CD4-positive, alpha-beta T cell (primary cell): ENCODE measurements at regions not wholly inside any gene's neighbourhood (a gene's known extent, or its start where the extent isn't known, plus 50 kb on each side); places are given as distances from the start of the nearest gene placed in this dataset.

ENCODE experiments used
- ATAC-seq: fragments of 200-7000 bp; cut with Tn5 transposase; one replicate; pipeline ENCODE4 v1.10.0; 2022; ENCODE audit warnings: mild to moderate bottlenecking; ENCODE audit not compliant: poor library complexity
- CTCF ChIA-PET: fragments of 350-600 bp; sonication (Branson Sonifier 250); formaldehyde crosslinking; loops from one replicate; lab custom pipeline; 2021; ENCODE audit warnings: antibody characterized with exemption, inconsistent platforms; lab: Charles Lee
- POLR2A ChIA-PET: fragments of 350-600 bp; sonication (Branson Sonifier 250); formaldehyde crosslinking; loops from one replicate; lab custom pipeline; 2021; ENCODE audit warnings: antibody characterized with exemption, inconsistent platforms; lab: Charles Lee
- DNase-seq, 14 experiments: peaks; one replicate each; pipeline ENCODE4 v3.0.0-alpha.2; 2013 to 2020; ENCODE audit warnings: mixed read lengths in 2 of 14
- H3K27ac ChIP-seq, 2 donors: one replicate each; pipeline versions ENCODE4 v1.5.1 to v1.7.0; 2013; ENCODE audit warnings: low read length in 2 of 2, low read depth in 1 of 2, mild to moderate bottlenecking in 1 of 2
- H3K27me3 ChIP-seq, 2 experiments: 1 replicate in 1 of 2; 2 replicates in 1 of 2; pipeline versions ENCODE4 v1.6.1 to v1.7.0; 2013; ENCODE audit warnings: low read length in 2 of 2, control low read depth in 1 of 2, mild to moderate bottlenecking in 1 of 2, moderate library complexity in 1 of 2; ENCODE audit not compliant: insufficient read depth in 2 of 2, control insufficient read depth in 1 of 2
- H3K36me3 ChIP-seq: one replicate; pipeline ENCODE4 v1.6.1; 2013; ENCODE audit warnings: low read length, control low read depth; ENCODE audit not compliant: insufficient read depth
- H3K4me1 ChIP-seq: one replicate; pipeline ENCODE4 v1.6.1; 2013; ENCODE audit warnings: low read length, control low read depth; ENCODE audit not compliant: insufficient read depth
- H3K4me3 ChIP-seq: one replicate; pipeline ENCODE4 v1.5.1; 2013; ENCODE audit warnings: mild to moderate bottlenecking, low read length, moderate library complexity
- H3K9me3 ChIP-seq, 2 experiments: 1 replicate in 1 of 2; 2 replicates in 1 of 2; pipeline versions ENCODE4 v1.6.1 to v1.7.0; 2013; ENCODE audit warnings: low read length in 2 of 2, mild to moderate bottlenecking in 2 of 2, control low read depth in 1 of 2, moderate library complexity in 1 of 2; ENCODE audit not compliant: control insufficient read depth in 1 of 2, insufficient read depth in 1 of 2
- H3K27ac Mint-ChIP-seq: one replicate; pipeline ENCODE4 v1.8.0; 2020; ENCODE audit warnings: mixed read lengths
- H3K27me3 Mint-ChIP-seq: one replicate; pipeline ENCODE4 v1.8.0; 2021; ENCODE audit warnings: mixed read lengths
- H3K36me3 Mint-ChIP-seq: one replicate; pipeline ENCODE4 v1.8.0; 2021; ENCODE audit warnings: low read depth, mixed read lengths
- H3K4me1 Mint-ChIP-seq: one replicate; pipeline ENCODE4 v1.8.0; 2021; ENCODE audit warnings: low read depth, mixed read lengths
- H3K4me3 Mint-ChIP-seq: one replicate; pipeline ENCODE4 v1.8.0; 2020; ENCODE audit warnings: mild to moderate bottlenecking, mixed read lengths
- H3K9me3 Mint-ChIP-seq: one replicate; pipeline ENCODE4 v1.8.0; 2020; ENCODE audit warnings: mixed read lengths
- intact Hi-C, 2 experiments: fragments of 100-400 bp; cut with DNase I in 1 of 2; cut with micrococcal nuclease in 1 of 2; formaldehyde crosslinking; loops; one replicate each; pipeline versions ENCODE4 v1.15.1 to v1.9.0; 2023 to 2025; cut with DNase I, micrococcal nuclease
- TF ChIP-seq, protein P1 (sequence below): fragments of 200-600 bp; IDR thresholded peaks from one replicate; pipeline ENCODE4 v1.8.0; 2022; ENCODE audit warnings: antibody characterized with exemption, mild to moderate bottlenecking

DNA sequence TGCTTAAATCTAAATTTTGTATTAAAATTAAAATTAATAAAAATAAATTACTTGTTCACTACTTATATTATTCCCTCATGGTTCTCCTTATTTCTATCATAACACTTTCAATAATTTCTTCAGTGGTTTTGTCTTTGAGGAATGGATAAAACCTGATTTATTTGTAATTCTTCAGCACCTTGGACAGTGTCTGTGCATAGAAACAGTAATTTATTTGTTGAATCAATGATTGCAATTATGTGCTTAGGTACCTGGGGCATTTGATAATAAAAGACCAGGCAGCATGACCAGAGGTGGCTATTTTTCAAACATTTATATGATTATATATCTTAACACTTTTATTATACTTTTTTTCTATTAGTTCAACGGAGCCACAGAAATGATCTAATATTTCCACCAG, 1062.7 kb downstream of the DSC3 start:
- no peaks in the 10 kb centered on the region for H3K27me3 ChIP-seq
- peaks cover 10% of the 10 kb centered on the region for H3K9me3 Mint-ChIP-seq
- no peaks in the 10 kb centered on the region for H3K4me1 Mint-ChIP-seq
- no peak overlapping the region for H3K27ac Mint-ChIP-seq
- no peaks in the 10 kb centered on the region for H3K4me1 ChIP-seq
- intact Hi-C loops, result no loop called here
- no peaks in the 10 kb centered on the region for H3K9me3 ChIP-seq
- H3K4me3 Mint-ChIP-seq, result no peak overlapping the region
- H3K4me3 ChIP-seq, result no peak overlapping the region
- no peak overlapping the region for H3K27ac ChIP-seq
- TF ChIP-seq, protein P1, sequence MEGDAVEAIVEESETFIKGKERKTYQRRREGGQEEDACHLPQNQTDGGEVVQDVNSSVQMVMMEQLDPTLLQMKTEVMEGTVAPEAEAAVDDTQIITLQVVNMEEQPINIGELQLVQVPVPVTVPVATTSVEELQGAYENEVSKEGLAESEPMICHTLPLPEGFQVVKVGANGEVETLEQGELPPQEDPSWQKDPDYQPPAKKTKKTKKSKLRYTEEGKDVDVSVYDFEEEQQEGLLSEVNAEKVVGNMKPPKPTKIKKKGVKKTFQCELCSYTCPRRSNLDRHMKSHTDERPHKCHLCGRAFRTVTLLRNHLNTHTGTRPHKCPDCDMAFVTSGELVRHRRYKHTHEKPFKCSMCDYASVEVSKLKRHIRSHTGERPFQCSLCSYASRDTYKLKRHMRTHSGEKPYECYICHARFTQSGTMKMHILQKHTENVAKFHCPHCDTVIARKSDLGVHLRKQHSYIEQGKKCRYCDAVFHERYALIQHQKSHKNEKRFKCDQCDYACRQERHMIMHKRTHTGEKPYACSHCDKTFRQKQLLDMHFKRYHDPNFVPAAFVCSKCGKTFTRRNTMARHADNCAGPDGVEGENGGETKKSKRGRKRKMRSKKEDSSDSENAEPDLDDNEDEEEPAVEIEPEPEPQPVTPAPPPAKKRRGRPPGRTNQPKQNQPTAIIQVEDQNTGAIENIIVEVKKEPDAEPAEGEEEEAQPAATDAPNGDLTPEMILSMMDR, result no peak
- ChIA-PET CTCF (no interaction called here), POLR2A (no interaction called here)
- DNase-seq (no peak), ATAC-seq (no peak)
- H3K36me3 Mint-ChIP-seq, result no peaks in the 10 kb centered on the region
- H3K36me3 ChIP-seq, result no peaks in the 10 kb centered on the region
- no peaks in the 10 kb centered on the region for H3K27me3 Mint-ChIP-seq

DNA sequence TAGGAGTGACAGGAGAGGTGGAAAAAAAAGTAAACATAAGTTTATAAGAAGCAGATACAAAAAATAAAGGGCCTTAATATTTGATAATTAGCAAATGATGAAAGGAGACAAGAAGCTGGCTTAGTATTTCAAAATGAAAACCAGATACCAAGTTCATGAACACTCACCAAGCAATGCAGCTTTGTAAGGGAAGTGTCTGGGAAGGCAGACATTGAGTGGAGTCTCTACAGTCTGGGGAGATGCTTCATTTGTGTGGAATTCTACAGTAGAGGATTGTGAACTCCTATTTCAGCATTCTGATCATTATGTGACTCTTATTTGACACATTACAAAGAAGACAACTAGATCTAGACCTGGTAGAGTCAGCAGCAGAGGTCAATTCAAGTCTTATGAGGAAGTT, 1072.7 kb downstream of the DSC3 start:
- ATAC-seq, result no peak
- Mint-ChIP-seq H3K27ac (no peak overlapping the region), H3K4me3 (no peak overlapping the region), H3K9me3 (peaks cover 9% of the 10 kb centered on the region), H3K4me1 (no peaks in the 10 kb centered on the region), H3K27me3 (no peaks in the 10 kb centered on the region), H3K36me3 (no peaks in the 10 kb centered on the region)
- Histone ChIP-seq H3K36me3 (no peaks in the 10 kb centered on the region), H3K27ac (no peak overlapping the region), H3K4me1 (no peaks in the 10 kb centered on the region), H3K27me3 (no peaks in the 10 kb centered on the region), H3K9me3 (peaks cover 0 to 13% of the 10 kb centered on the region in 2 experiments), H3K4me3 (no peak overlapping the region)
- POLR2A ChIA-PET, result no interaction called here
- TF ChIP-seq, protein P1, result no peak
- intact Hi-C loops, result no loop called here
- DNase-seq, result no peak
- CTCF ChIA-PET, result no interaction called here

DNA sequence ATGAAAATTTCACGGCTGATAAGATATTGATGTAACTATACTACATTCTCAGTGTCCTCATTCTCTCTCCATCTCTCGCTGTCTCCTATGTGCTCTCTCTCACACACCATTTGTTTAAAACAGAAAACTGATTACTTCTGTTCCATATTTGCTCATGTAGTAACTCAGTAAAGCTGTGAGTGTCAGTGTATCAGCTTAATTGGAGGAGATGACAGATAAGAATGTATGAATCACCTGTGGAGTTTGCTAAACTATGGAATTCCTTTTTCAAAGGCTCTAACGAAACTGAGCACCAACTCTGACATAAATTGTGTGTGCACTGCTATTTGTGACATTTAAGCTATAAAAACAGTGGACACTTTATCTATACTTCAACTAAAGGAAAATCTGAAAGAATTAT, 1080.0 kb downstream of the DSC3 start:
- Mint-ChIP-seq H3K4me1 (no peaks in the 10 kb centered on the region), H3K27ac (no peak overlapping the region), H3K36me3 (no peaks in the 10 kb centered on the region), H3K4me3 (no peak overlapping the region), H3K9me3 (peaks cover 5% of the 10 kb centered on the region), H3K27me3 (no peaks in the 10 kb centered on the region)
- no peak overlapping the region for H3K4me3 ChIP-seq
- H3K27me3 ChIP-seq, result no peaks in the 10 kb centered on the region
- ATAC-seq (no peak), DNase-seq (no peak)
- no peaks in the 10 kb centered on the region for H3K36me3 ChIP-seq
- no peaks in the 10 kb centered on the region for H3K4me1 ChIP-seq
- H3K27ac ChIP-seq, result no peak overlapping the region
- ChIA-PET CTCF (no interaction called here), POLR2A (no interaction called here)
- intact Hi-C loops, result no loop called here
- H3K9me3 ChIP-seq, result no peaks in the 10 kb centered on the region
- TF ChIP-seq, protein P1, result no peak
